HEK293 (cell line): ENCODE measurements at regions not wholly inside any gene's neighbourhood (a gene's known extent, or its start where the extent isn't known, plus 50 kb on each side); places are given as distances from the start of the nearest gene placed in this dataset.

ENCODE experiments used
- CTCF ChIA-PET: fragments of 350-600 bp; formaldehyde crosslinking; extraction: SDS; loops from one replicate; lab custom pipeline; 2021; ENCODE audit warnings: antibody characterized with exemption; lab: Yijun Ruan, JAX
- POLR2A ChIA-PET: fragments of 300-600 bp; formaldehyde crosslinking; extraction: SDS; loops from one replicate; lab custom pipeline; 2020; ENCODE audit warnings: antibody characterized with exemption, inconsistent platforms; lab: Yijun Ruan, JAX
- H3K27ac ChIP-seq: fragments of 200-500 bp; sonication (Bioruptor generic); 2 replicates; pipeline ENCODE4 v1.5.1; 2014; ENCODE audit warnings: low read depth, low read length, control low read depth, inconsistent platforms; ENCODE audit errors: extremely low read depth
- H3K36me3 ChIP-seq, 2 experiments: fragments of 200-500 bp in 1 of 2; sonication (Bioruptor generic) in 1 of 2; 1 replicate in 1 of 2; 2 replicates in 1 of 2; pipeline ENCODE4 v1.5.1; 2014 to 2017; ENCODE audit warnings: inconsistent platforms in 2 of 2, low read length in 2 of 2; ENCODE audit not compliant: control insufficient read depth in 2 of 2, insufficient read depth in 1 of 2
- H3K4me1 ChIP-seq: fragments of 200-500 bp; sonication (Bioruptor generic); 2 replicates; pipeline ENCODE4 v1.5.1; 2014; ENCODE audit warnings: mild to moderate bottlenecking, low read length, inconsistent platforms; ENCODE audit not compliant: control insufficient read depth, insufficient read depth
- H3K4me3 ChIP-seq: 2 replicates; pipeline ENCODE4 v1.5.1; 2011; ENCODE audit warnings: low read depth, mild to moderate bottlenecking, control low read depth, low read length, moderate library complexity
- H3K9me3 ChIP-seq: fragments of 200-500 bp; sonication (Bioruptor generic); 2 replicates; pipeline ENCODE4 v1.5.1; 2014; ENCODE audit warnings: low read depth, low read length, inconsistent platforms; ENCODE audit not compliant: control insufficient read depth, insufficient read depth
- BCL11B ChIP-seq: fragments of 450-650 bp; formaldehyde crosslinking; IDR thresholded peaks from 2 replicates; pipeline ENCODE4 v1.5.1; 2016; ENCODE audit warnings: low read depth, missing biosample characterization, missing genetic modification characterization
- BCL6B ChIP-seq: fragments of 450-650 bp; formaldehyde crosslinking; IDR thresholded peaks from 2 replicates; pipeline ENCODE4 v1.5.1; 2017; ENCODE audit warnings: missing biosample characterization, missing genetic modification characterization
- MEIS1 ChIP-seq: sonication (generic); formaldehyde crosslinking; IDR thresholded peaks from 2 replicates; pipeline ENCODE4 v1.8.1; 2022; ENCODE audit warnings: missing genetic modification reagents, mild to moderate bottlenecking, borderline replicate concordance
- PBX3 ChIP-seq: sonication (generic); formaldehyde crosslinking; IDR thresholded peaks from 2 replicates; pipeline ENCODE4 v1.8.1; 2022; ENCODE audit warnings: mild to moderate bottlenecking, moderate library complexity, missing genetic modification reagents
- SP2 ChIP-seq: fragments of 450-650 bp; formaldehyde crosslinking; IDR thresholded peaks from 2 replicates; pipeline ENCODE4 v1.5.1; 2016; ENCODE audit warnings: missing biosample characterization, missing genetic modification characterization
- ZBTB10 ChIP-seq: fragments of 450-650 bp; formaldehyde crosslinking; IDR thresholded peaks from 2 replicates; pipeline ENCODE4 v1.5.1; 2016; ENCODE audit warnings: missing biosample characterization, missing genetic modification characterization
- ZFP41 ChIP-seq: fragments of 450-650 bp; formaldehyde crosslinking; IDR thresholded peaks from 2 replicates; pipeline ENCODE4 v1.5.1; 2016; ENCODE audit warnings: missing biosample characterization, missing genetic modification characterization, borderline replicate concordance
- ZNF155 ChIP-seq: fragments of 450-650 bp; formaldehyde crosslinking; IDR thresholded peaks from 2 replicates; pipeline ENCODE4 v1.5.1; 2016; ENCODE audit warnings: missing biosample characterization, missing genetic modification characterization
- ZNF169 ChIP-seq: fragments of 450-650 bp; formaldehyde crosslinking; IDR thresholded peaks from 2 replicates; pipeline ENCODE4 v1.5.1; 2016; ENCODE audit warnings: missing biosample characterization, missing genetic modification characterization
- ZNF175 ChIP-seq: fragments of 450-650 bp; formaldehyde crosslinking; IDR thresholded peaks from 2 replicates; pipeline ENCODE4 v1.5.1; 2016; ENCODE audit warnings: missing biosample characterization, missing genetic modification characterization
- ZNF202 ChIP-seq: fragments of 450-650 bp; formaldehyde crosslinking; IDR thresholded peaks from 2 replicates; pipeline ENCODE4 v1.5.1; 2016; ENCODE audit warnings: missing biosample characterization, missing genetic modification characterization, borderline replicate concordance
- ZNF214 ChIP-seq: fragments of 450-650 bp; formaldehyde crosslinking; IDR thresholded peaks from 2 replicates; pipeline ENCODE4 v1.5.1; 2017; ENCODE audit warnings: missing biosample characterization, mild to moderate bottlenecking, missing genetic modification characterization, borderline replicate concordance
- ZNF248 ChIP-seq: fragments of 450-650 bp; formaldehyde crosslinking; IDR thresholded peaks from 2 replicates; pipeline ENCODE4 v1.5.1; 2017; ENCODE audit warnings: missing biosample characterization, missing genetic modification characterization
- ZNF366 ChIP-seq: fragments of 450-650 bp; formaldehyde crosslinking; conservative IDR thresholded peaks from 2 replicates; pipeline ENCODE4 v1.5.1; 2016; ENCODE audit warnings: missing biosample characterization, missing genetic modification characterization
- ZNF404 ChIP-seq: fragments of 450-650 bp; formaldehyde crosslinking; IDR thresholded peaks from 2 replicates; pipeline ENCODE4 v1.5.1; 2017; ENCODE audit warnings: missing biosample characterization, missing genetic modification characterization
- ZNF449 ChIP-seq: fragments of 450-650 bp; formaldehyde crosslinking; IDR thresholded peaks from 2 replicates; pipeline ENCODE4 v1.5.1; 2017; ENCODE audit warnings: missing biosample characterization, mild to moderate bottlenecking, missing genetic modification characterization, moderate library complexity
- ZNF529 ChIP-seq: fragments of 450-650 bp; formaldehyde crosslinking; IDR thresholded peaks from 2 replicates; pipeline ENCODE4 v1.5.1; 2017; ENCODE audit warnings: missing genetic modification characterization, missing biosample characterization; ENCODE audit not compliant: insufficient replicate concordance
- ZNF544 ChIP-seq: fragments of 450-650 bp; formaldehyde crosslinking; IDR thresholded peaks from 2 replicates; pipeline ENCODE4 v1.5.0; 2017; ENCODE audit warnings: missing biosample characterization, missing genetic modification characterization
- ZNF600 ChIP-seq: fragments of 450-650 bp; formaldehyde crosslinking; IDR thresholded peaks from 2 replicates; pipeline ENCODE4 v1.5.1; 2016; ENCODE audit warnings: missing biosample characterization, missing genetic modification characterization
- ZNF621 ChIP-seq: fragments of 450-650 bp; formaldehyde crosslinking; IDR thresholded peaks from 2 replicates; pipeline ENCODE4 v1.5.1; 2017; ENCODE audit warnings: missing biosample characterization, missing genetic modification characterization
- ZNF645 ChIP-seq: fragments of 450-650 bp; formaldehyde crosslinking; IDR thresholded peaks from 2 replicates; pipeline ENCODE4; 2016; ENCODE audit warnings: missing biosample characterization, missing genetic modification characterization
- ZNF654 ChIP-seq: fragments of 450-650 bp; formaldehyde crosslinking; IDR thresholded peaks from 2 replicates; pipeline ENCODE4 v1.5.1; 2016; ENCODE audit warnings: low read depth, missing biosample characterization, missing genetic modification characterization
- ZNF707 ChIP-seq: fragments of 450-650 bp; formaldehyde crosslinking; IDR thresholded peaks from 2 replicates; pipeline ENCODE4 v1.5.1; 2016; ENCODE audit warnings: missing biosample characterization, missing genetic modification characterization
- ZNF768 ChIP-seq: fragments of 450-650 bp; formaldehyde crosslinking; IDR thresholded peaks from 2 replicates; pipeline ENCODE4 v1.5.1; 2018; ENCODE audit warnings: missing biosample characterization, mild to moderate bottlenecking, missing genetic modification characterization
- ZNF777 ChIP-seq: fragments of 450-650 bp; formaldehyde crosslinking; IDR thresholded peaks from 2 replicates; pipeline ENCODE4 v1.5.1; 2017; ENCODE audit warnings: missing biosample characterization, missing genetic modification characterization, borderline replicate concordance
- ZSCAN4 ChIP-seq: fragments of 450-650 bp; formaldehyde crosslinking; IDR thresholded peaks from 2 replicates; pipeline ENCODE4 v1.5.1; 2017; ENCODE audit warnings: missing biosample characterization, missing genetic modification characterization

- TF ChIP-seq ZNF645 (tag by site-specific recombination) (no peak), ZNF544 (no peak), ZNF707 (tag by site-specific recombination) (no peak), ZNF621 (no peak)
Observed at GRCh38 chr2:142684667-142685066, 192.8 kb upstream of the KYNU start (continued).

- TF ChIP-seq ZNF155 = no peak
- no peak for TF ChIP-seq PBX3 (CRISPR knock-in tag)
- TF ChIP-seq ZNF404 (tag by site-specific recombination) = no peak
- TF ChIP-seq ZSCAN4 (tag by site-specific recombination) = no peak
- no peak for TF ChIP-seq ZNF449 (tag by site-specific recombination)
- no peak for TF ChIP-seq ZNF169
- TF ChIP-seq, all 188 proteins: peak for 0
- no peaks in the 10 kb centered on the region for H3K9me3 ChIP-seq
- H3K36me3 ChIP-seq = no peaks in the 10 kb centered on the region
- ChIA-PET POLR2A (no interaction called here), CTCF (interaction anchor here (0.6 to 0.8 kb wide), 2 partner anchors 298 to 307 kb away, joined by 3 to 4 read pairs; no protein-coding TSS in a partner anchor)
- no peak overlapping the region for H3K27ac ChIP-seq
- H3K4me1 ChIP-seq = no peaks in the 10 kb centered on the region
- no peak overlapping the region for H3K4me3 ChIP-seq
Observed at GRCh38 chr2:142682528-142682927, 194.9 kb upstream of the KYNU start.

GRCh38 chr2:142681952-142682351 lies 195.5 kb upstream of the KYNU start:
- ChIA-PET POLR2A (no interaction called here), CTCF (interaction anchor here (0.6 to 0.7 kb wide), 2 partner anchors 40 to 286 kb away, joined by 3 to 5 read pairs; no protein-coding TSS in a partner anchor)
- Histone ChIP-seq H3K4me1 (no peaks in the 10 kb centered on the region), H3K36me3 (no peaks in the 10 kb centered on the region), H3K27ac (no peak overlapping the region), H3K9me3 (no peaks in the 10 kb centered on the region), H3K4me3 (no peak overlapping the region)
- TF ChIP-seq ZNF600 (tag by site-specific recombination) (no peak), ZNF248 (tag by site-specific recombination) (no peak), ZNF768 (tag by site-specific recombination) (no peak), ZNF175 (no peak), ZBTB10 (tag by site-specific recombination) (no peak), BCL6B (tag by site-specific recombination) (no peak), ZFP41 (tag by site-specific recombination) (no peak), BCL11B (tag by site-specific recombination) (no peak), ZNF214 (tag by site-specific recombination) (no peak), ZNF777 (tag by site-specific recombination) (no peak), ZNF529 (tag by site-specific recombination) (no peak), SP2 (tag by site-specific recombination) (no peak), ZNF202 (tag by site-specific recombination) (no peak), ZNF366 (tag by site-specific recombination) (no peak), ZNF707 (tag by site-specific recombination) (no peak), MEIS1 (CRISPR knock-in tag) (no peak), ZNF654 (tag by site-specific recombination) (no peak)
